ENCODE measurements at regions not wholly inside any gene's neighbourhood (a gene's known extent, or its start where the extent isn't known, plus 50 kb on each side); places are given as distances from the start of the nearest gene placed in this dataset.

DNA sequence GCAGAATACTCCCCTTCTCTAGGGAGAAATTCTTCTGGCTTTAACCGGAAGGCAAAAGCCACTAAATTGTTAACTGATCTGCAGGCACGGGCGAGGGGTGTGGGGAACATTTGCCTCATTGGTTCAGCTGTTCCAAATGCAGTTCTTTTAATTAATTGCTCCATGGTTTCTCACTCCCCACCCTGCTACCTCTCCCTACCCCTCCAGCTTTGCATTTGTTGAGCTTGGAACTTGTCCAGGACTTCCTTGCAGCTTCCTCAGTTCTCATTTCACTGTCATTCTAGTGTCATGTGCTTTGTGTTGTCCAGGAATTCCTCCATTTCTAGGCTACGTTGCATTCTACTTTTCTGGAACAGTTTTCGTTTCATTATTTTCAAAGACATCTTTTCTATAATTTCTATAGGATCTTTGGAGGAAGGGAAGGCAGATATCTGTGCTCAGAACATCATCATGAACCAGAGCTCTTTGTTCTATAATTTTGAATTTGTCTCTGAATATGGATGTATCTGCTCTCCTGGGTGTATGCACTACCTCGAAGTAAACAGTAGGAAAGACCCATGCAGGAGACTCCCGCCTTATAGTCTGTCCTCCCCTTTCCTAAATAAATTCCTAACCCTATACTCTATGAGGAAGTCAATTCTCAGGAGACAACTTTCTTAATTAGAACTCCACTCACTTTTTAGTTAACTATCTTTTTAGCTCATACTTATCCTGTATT is 132.4 kb upstream of the LMO4 start:
- H3K9me3 ChIP-seq (replicated peaks; ENCODE audit: low read length), result no peaks in the 10 kb centered on the region
- no peak overlapping the region for H3K9ac ChIP-seq (ENCODE audit: low read depth, low read length)
- peaks cover 5% of the 10 kb centered on the region for H3K27me3 ChIP-seq (ENCODE audit: control insufficient read depth, insufficient read depth, low read length)
- no peaks in the 10 kb centered on the region for H3K4me1 ChIP-seq (ENCODE audit: control insufficient read depth, insufficient read depth, low read length)
- H3K36me3 ChIP-seq (ENCODE audit: insufficient read depth, low read length), result no peaks in the 10 kb centered on the region
- no peak overlapping the region for H3K4me3 ChIP-seq (ENCODE audit: low read length)
- no peak overlapping the region for H3K4me2 ChIP-seq (ENCODE audit: low read length)

- no peaks in the 10 kb centered on the region for H3K9me3 ChIP-seq (replicated peaks; ENCODE audit: low read length)
- no peak overlapping the region for H3K4me2 ChIP-seq (ENCODE audit: low read length)
- H3K4me3 ChIP-seq (ENCODE audit: low read length), result no peak overlapping the region
- no peaks in the 10 kb centered on the region for H3K4me1 ChIP-seq (ENCODE audit: control insufficient read depth, insufficient read depth, low read length)
- no peaks in the 10 kb centered on the region for H3K36me3 ChIP-seq (ENCODE audit: insufficient read depth, low read length)
- H3K27me3 ChIP-seq (ENCODE audit: control insufficient read depth, insufficient read depth, low read length), result no peaks in the 10 kb centered on the region
- no peak overlapping the region for H3K9ac ChIP-seq (ENCODE audit: low read depth, low read length)
Measured at GRCh38 chr1:87197156-87197555, 131.5 kb upstream of the LMO4 start.

DNA sequence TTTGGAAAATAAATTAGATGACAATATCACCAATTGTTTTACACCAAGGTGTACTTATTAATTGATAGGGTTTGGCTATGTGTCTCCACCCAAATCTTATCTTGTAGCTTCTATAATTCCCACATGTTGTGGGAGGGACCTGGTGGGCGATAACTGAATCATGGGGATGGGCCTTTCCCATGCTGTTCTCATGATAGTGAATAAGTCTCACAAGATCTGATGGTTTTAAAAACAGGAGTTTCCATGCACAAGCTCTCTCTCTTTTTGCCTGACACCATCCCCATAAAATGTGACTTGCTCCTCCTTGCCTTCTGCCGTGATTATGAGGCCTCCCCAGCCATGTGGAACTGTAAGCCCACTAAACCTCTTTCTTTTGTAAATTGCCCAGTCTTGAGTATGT is 131.0 kb upstream of the LMO4 start:
- no peaks in the 10 kb centered on the region for H3K4me1 ChIP-seq (ENCODE audit: control insufficient read depth, insufficient read depth, low read length)

GRCh38 chr1:87200875-87201638 is 127.6 kb upstream of the LMO4 start:
- Histone ChIP-seq H3K9ac (ENCODE audit: low read depth, low read length) (no peak overlapping the region), H3K9me3 (replicated peaks; ENCODE audit: low read length) (no peaks in the 10 kb centered on the region), H3K4me1 (ENCODE audit: control insufficient read depth, insufficient read depth, low read length) (peaks cover 6% of the 10 kb centered on the region), H3K4me3 (ENCODE audit: low read length) (no peak overlapping the region), H3K36me3 (ENCODE audit: insufficient read depth, low read length) (no peaks in the 10 kb centered on the region), H3K27me3 (ENCODE audit: control insufficient read depth, insufficient read depth, low read length) (no peaks in the 10 kb centered on the region), H3K4me2 (ENCODE audit: low read length) (no peak overlapping the region)

More for the DNA sequence above, 131.0 kb upstream of the LMO4 start:
- no peaks in the 10 kb centered on the region for H3K36me3 ChIP-seq (ENCODE audit: insufficient read depth, low read length)
- H3K4me2 ChIP-seq (ENCODE audit: low read length), result no peak overlapping the region
- H3K4me3 ChIP-seq (ENCODE audit: low read length), result no peak overlapping the region
- H3K9ac ChIP-seq (ENCODE audit: low read depth, low read length), result no peak overlapping the region
- H3K27me3 ChIP-seq (ENCODE audit: control insufficient read depth, insufficient read depth, low read length), result no peaks in the 10 kb centered on the region
- no peaks in the 10 kb centered on the region for H3K9me3 ChIP-seq (replicated peaks; ENCODE audit: low read length)

GRCh38 chr1:87201768-87202167 is 126.9 kb upstream of the LMO4 start:
- Histone ChIP-seq H3K36me3 (ENCODE audit: insufficient read depth, low read length) (no peaks in the 10 kb centered on the region), H3K4me3 (ENCODE audit: low read length) (no peak overlapping the region), H3K9ac (ENCODE audit: low read depth, low read length) (no peak overlapping the region), H3K27me3 (ENCODE audit: control insufficient read depth, insufficient read depth, low read length) (no peaks in the 10 kb centered on the region), H3K4me1 (ENCODE audit: control insufficient read depth, insufficient read depth, low read length) (peaks cover 6% of the 10 kb centered on the region), H3K9me3 (replicated peaks; ENCODE audit: low read length) (no peaks in the 10 kb centered on the region), H3K4me2 (ENCODE audit: low read length) (no peak overlapping the region)

GRCh38 chr1:87202451-87202850 is 126.2 kb upstream of the LMO4 start:
- H3K27me3 ChIP-seq (ENCODE audit: control insufficient read depth, insufficient read depth, low read length), result no peaks in the 10 kb centered on the region
- H3K9ac ChIP-seq (ENCODE audit: low read depth, low read length), result no peak overlapping the region
- no peaks in the 10 kb centered on the region for H3K36me3 ChIP-seq (ENCODE audit: insufficient read depth, low read length)
- peaks cover 6% of the 10 kb centered on the region for H3K4me1 ChIP-seq (ENCODE audit: control insufficient read depth, insufficient read depth, low read length)
- H3K4me2 ChIP-seq (ENCODE audit: low read length), result no peak overlapping the region
- no peaks in the 10 kb centered on the region for H3K9me3 ChIP-seq (replicated peaks; ENCODE audit: low read length)
- no peak overlapping the region for H3K4me3 ChIP-seq (ENCODE audit: low read length)

- Histone ChIP-seq H3K4me1 (ENCODE audit: control insufficient read depth, insufficient read depth, low read length) (peaks cover 6% of the 10 kb centered on the region), H3K36me3 (ENCODE audit: insufficient read depth, low read length) (no peaks in the 10 kb centered on the region), H3K4me2 (ENCODE audit: low read length) (no peak overlapping the region), H3K4me3 (ENCODE audit: low read length) (no peak overlapping the region), H3K9ac (ENCODE audit: low read depth, low read length) (no peak overlapping the region), H3K9me3 (replicated peaks; ENCODE audit: low read length) (no peaks in the 10 kb centered on the region), H3K27me3 (ENCODE audit: control insufficient read depth, insufficient read depth, low read length) (no peaks in the 10 kb centered on the region)
Measured at GRCh38 chr1:87202922-87203655, 125.6 kb upstream of the LMO4 start.

- Histone ChIP-seq H3K9ac (ENCODE audit: low read depth, low read length) (no peak overlapping the region), H3K4me3 (ENCODE audit: low read length) (no peak overlapping the region)
Measured at GRCh38 chr1:87203904-87204303, 124.8 kb upstream of the LMO4 start.

GRCh38 chr1:87204441-87204840 is 124.2 kb upstream of the LMO4 start:
- Histone ChIP-seq H3K4me3 (ENCODE audit: low read length) (no peak overlapping the region), H3K9ac (ENCODE audit: low read depth, low read length) (no peak overlapping the region), H3K4me1 (ENCODE audit: control insufficient read depth, insufficient read depth, low read length) (peaks cover 6% of the 10 kb centered on the region), H3K4me2 (ENCODE audit: low read length) (no peak overlapping the region), H3K9me3 (replicated peaks; ENCODE audit: low read length) (no peaks in the 10 kb centered on the region), H3K27me3 (ENCODE audit: control insufficient read depth, insufficient read depth, low read length) (no peaks in the 10 kb centered on the region), H3K36me3 (ENCODE audit: insufficient read depth, low read length) (no peaks in the 10 kb centered on the region)

More at GRCh38 chr1:87203904-87204303, 124.8 kb upstream of the LMO4 start:
- Histone ChIP-seq H3K4me2 (ENCODE audit: low read length) (no peak overlapping the region), H3K4me1 (ENCODE audit: control insufficient read depth, insufficient read depth, low read length) (peaks cover 6% of the 10 kb centered on the region), H3K27me3 (ENCODE audit: control insufficient read depth, insufficient read depth, low read length) (no peaks in the 10 kb centered on the region), H3K9me3 (replicated peaks; ENCODE audit: low read length) (no peaks in the 10 kb centered on the region), H3K36me3 (ENCODE audit: insufficient read depth, low read length) (no peaks in the 10 kb centered on the region)

- Histone ChIP-seq H3K27me3 (ENCODE audit: control insufficient read depth, insufficient read depth, low read length) (no peaks in the 10 kb centered on the region), H3K4me3 (ENCODE audit: low read length) (no peak overlapping the region), H3K36me3 (ENCODE audit: insufficient read depth, low read length) (no peaks in the 10 kb centered on the region), H3K4me1 (ENCODE audit: control insufficient read depth, insufficient read depth, low read length) (peaks cover 6% of the 10 kb centered on the region), H3K9ac (ENCODE audit: low read depth, low read length) (no peak overlapping the region), H3K9me3 (replicated peaks; ENCODE audit: low read length) (no peaks in the 10 kb centered on the region), H3K4me2 (ENCODE audit: low read length) (no peak overlapping the region)
Measured at GRCh38 chr1:87204921-87205320, 123.8 kb upstream of the LMO4 start.

DNA sequence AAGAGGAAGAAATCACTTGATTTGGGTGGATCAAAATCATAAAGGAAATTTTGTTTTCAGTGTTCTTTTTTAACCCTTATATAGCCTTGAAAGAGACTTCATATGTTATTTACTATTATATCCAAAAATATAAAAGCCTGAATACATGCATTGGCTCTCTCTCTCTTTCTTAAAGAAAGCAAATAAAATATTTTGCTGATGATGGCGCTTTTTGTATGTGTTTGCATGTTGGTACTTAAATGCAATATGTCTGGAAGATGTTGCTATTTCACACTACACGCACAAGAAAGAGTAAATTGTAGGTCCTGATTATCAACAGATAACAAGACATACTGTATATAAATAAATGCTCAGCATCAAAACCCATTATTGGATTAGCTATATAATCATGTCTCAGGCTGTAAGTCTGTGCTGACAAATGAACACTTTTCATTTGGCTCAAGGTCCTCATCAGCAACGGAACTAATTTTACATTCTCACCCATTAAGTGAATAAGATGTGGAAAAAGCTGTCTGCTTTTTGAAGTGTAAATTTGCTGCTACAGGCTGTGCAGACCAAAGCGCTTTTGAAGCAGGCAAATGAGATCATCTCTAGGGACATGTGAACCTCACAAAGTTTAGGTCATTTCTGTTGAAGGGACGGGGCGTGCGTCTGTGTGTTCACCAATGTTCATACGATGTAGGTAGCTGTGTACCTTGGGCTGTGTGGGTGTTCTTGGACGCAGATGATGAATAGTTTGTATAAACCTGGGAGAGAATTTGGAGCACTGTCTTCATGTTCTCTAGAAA is 122.4 kb upstream of the LMO4 start:
- peaks cover 6% of the 10 kb centered on the region for H3K4me1 ChIP-seq (ENCODE audit: control insufficient read depth, insufficient read depth, low read length)

More for the DNA sequence above, 122.4 kb upstream of the LMO4 start:
- H3K4me3 ChIP-seq (ENCODE audit: low read length), result no peak overlapping the region
- no peak overlapping the region for H3K4me2 ChIP-seq (ENCODE audit: low read length)
- H3K27me3 ChIP-seq (ENCODE audit: control insufficient read depth, insufficient read depth, low read length), result no peaks in the 10 kb centered on the region
- H3K9ac ChIP-seq (ENCODE audit: low read depth, low read length), result no peak overlapping the region
- no peaks in the 10 kb centered on the region for H3K36me3 ChIP-seq (ENCODE audit: insufficient read depth, low read length)
- no peaks in the 10 kb centered on the region for H3K9me3 ChIP-seq (replicated peaks; ENCODE audit: low read length)
